Neural cell (in vitro differentiated cells): ENCODE measurements at regions not wholly inside any gene's neighbourhood (a gene's known extent, or its start where the extent isn't known, plus 50 kb on each side); places are given as distances from the start of the nearest gene placed in this dataset.

Experiments used
- EP300 ChIP-seq: fragments of 450-650 bp; conservative IDR thresholded peaks from 2 replicates; pipeline ENCODE4 v1.6.1; 2014; ENCODE audit warnings: antibody characterized with exemption, mild to moderate bottlenecking, moderate library complexity; ENCODE audit not compliant: poor library complexity, severe bottlenecking
- EZH2 ChIP-seq: fragments of 200-600, 300-800 bp; shearing (Covaris generic), sonication (generic); IDR thresholded peaks from 2 replicates; pipeline ENCODE4 v1.6.1; 2014; ENCODE audit warnings: antibody characterized with exemption, low read length, borderline replicate concordance, mild to moderate bottlenecking; ENCODE audit not compliant: insufficient read depth, poor library complexity, severe bottlenecking
- POLR2AphosphoS5 ChIP-seq: IDR thresholded peaks from 2 replicates; pipeline ENCODE4 v1.6.1; 2012
- TF ChIP-seq, protein P1 (sequence below): fragments of 450-650 bp; IDR thresholded peaks from 2 replicates; pipeline ENCODE4 v1.5.1; 2014; ENCODE audit warnings: antibody characterized with exemption, mild to moderate bottlenecking, moderate library complexity; ENCODE audit not compliant: poor library complexity, severe bottlenecking

DNA sequence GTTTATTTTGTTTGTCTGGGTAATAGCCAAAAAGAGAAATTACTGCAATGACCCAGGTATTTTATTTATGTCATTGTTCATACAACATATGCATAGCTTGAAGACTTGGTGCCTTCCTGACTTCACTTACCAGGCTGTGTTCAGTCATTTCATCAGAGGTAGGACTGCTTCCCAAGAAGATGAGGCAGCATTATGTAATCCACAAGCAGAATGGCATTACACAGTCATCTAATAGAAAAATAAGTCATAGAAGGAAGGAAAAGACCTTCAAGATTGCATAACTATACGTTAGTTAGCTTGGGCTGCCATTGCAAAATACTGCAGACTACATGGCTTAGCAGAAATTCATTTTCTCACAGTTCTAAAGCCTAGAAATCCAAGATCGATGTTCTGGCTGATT is 167.5 kb downstream of the NMUR2 start:
- TF ChIP-seq, protein P1, sequence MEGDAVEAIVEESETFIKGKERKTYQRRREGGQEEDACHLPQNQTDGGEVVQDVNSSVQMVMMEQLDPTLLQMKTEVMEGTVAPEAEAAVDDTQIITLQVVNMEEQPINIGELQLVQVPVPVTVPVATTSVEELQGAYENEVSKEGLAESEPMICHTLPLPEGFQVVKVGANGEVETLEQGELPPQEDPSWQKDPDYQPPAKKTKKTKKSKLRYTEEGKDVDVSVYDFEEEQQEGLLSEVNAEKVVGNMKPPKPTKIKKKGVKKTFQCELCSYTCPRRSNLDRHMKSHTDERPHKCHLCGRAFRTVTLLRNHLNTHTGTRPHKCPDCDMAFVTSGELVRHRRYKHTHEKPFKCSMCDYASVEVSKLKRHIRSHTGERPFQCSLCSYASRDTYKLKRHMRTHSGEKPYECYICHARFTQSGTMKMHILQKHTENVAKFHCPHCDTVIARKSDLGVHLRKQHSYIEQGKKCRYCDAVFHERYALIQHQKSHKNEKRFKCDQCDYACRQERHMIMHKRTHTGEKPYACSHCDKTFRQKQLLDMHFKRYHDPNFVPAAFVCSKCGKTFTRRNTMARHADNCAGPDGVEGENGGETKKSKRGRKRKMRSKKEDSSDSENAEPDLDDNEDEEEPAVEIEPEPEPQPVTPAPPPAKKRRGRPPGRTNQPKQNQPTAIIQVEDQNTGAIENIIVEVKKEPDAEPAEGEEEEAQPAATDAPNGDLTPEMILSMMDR: no peak
- TF ChIP-seq EZH2 (no peak), POLR2AphosphoS5 (no peak), EP300 (no peak)
